ENCODE measurements at regions not wholly inside any gene's neighbourhood (a gene's known extent, or its start where the extent isn't known, plus 50 kb on each side); places are given as distances from the start of the nearest gene placed in this dataset.

DNA sequence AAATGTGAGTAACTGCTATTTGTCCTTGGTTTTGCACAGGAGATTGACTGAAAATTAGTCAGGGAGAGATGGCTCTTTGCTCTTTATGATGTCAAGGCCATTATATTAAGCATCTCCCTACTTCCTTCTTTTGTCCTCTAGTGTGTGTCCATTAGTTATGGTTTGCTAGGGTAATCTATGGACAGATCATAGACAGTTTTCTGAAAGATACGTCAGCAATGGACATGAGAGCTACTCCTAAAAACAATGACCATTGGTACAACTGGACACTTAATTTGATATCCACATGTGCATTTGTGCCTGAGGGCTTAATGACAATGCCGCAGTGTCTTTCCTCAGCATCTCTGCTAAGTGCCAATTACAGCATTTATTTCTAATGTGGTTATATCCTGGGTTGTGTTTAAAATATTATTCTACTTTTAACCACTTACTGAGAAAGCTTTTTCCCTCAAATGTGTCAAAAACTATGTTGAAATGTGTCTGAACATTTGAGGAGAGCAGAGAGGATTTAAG is 218.2 kb upstream of the RFX3 start:
- TF ChIP-seq GTF3A (CRISPR knock-in tag; conservative IDR thresholded peaks at IDR 0.05) (no peak), TEAD2 (CRISPR knock-in tag; IDR thresholded peaks at IDR 0.05) (no peak), PITX1 (CRISPR knock-in tag; IDR thresholded peaks at IDR 0.05) (no peak), MYC (CRISPR knock-in tag; IDR thresholded peaks at IDR 0.05; ENCODE audit: borderline replicate concordance) (no peak), ZNF232 (CRISPR knock-in tag; IDR thresholded peaks at IDR 0.05; ENCODE audit: borderline replicate concordance) (no peak)
- TF ChIP-seq, protein P1, sequence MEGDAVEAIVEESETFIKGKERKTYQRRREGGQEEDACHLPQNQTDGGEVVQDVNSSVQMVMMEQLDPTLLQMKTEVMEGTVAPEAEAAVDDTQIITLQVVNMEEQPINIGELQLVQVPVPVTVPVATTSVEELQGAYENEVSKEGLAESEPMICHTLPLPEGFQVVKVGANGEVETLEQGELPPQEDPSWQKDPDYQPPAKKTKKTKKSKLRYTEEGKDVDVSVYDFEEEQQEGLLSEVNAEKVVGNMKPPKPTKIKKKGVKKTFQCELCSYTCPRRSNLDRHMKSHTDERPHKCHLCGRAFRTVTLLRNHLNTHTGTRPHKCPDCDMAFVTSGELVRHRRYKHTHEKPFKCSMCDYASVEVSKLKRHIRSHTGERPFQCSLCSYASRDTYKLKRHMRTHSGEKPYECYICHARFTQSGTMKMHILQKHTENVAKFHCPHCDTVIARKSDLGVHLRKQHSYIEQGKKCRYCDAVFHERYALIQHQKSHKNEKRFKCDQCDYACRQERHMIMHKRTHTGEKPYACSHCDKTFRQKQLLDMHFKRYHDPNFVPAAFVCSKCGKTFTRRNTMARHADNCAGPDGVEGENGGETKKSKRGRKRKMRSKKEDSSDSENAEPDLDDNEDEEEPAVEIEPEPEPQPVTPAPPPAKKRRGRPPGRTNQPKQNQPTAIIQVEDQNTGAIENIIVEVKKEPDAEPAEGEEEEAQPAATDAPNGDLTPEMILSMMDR (CRISPR knock-in tag; IDR thresholded peaks at IDR 0.05) = no peak

Data from HepG2 (cell line).